Uterus (tissue), 2 donors: ENCODE measurements at regions not wholly inside any gene's neighbourhood (a gene's known extent, or its start where the extent isn't known, plus 50 kb on each side); places are given as distances from the start of the nearest gene placed in this dataset.

Experiments
- POLR2A ChIP-seq, 2 donors: fragments of 450-650 bp; IDR thresholded peaks; one replicate each; pipeline ENCODE4 v1.6.1; 2016; ENCODE audit warnings: antibody characterized with exemption in 2 of 2, mild to moderate bottlenecking in 1 of 2, moderate library complexity in 1 of 2
- TF ChIP-seq, protein P1 (sequence below), 4 experiments: fragments of 200-600 bp in 2 of 4; fragments of 450-650 bp in 2 of 4; sonication (generic) in 2 of 4; IDR thresholded peaks; one replicate each; pipeline ENCODE4 v1.5.1; 2016 to 2019; ENCODE audit warnings: antibody characterized with exemption in 4 of 4, mild to moderate bottlenecking in 2 of 4, moderate library complexity in 1 of 4

DNA sequence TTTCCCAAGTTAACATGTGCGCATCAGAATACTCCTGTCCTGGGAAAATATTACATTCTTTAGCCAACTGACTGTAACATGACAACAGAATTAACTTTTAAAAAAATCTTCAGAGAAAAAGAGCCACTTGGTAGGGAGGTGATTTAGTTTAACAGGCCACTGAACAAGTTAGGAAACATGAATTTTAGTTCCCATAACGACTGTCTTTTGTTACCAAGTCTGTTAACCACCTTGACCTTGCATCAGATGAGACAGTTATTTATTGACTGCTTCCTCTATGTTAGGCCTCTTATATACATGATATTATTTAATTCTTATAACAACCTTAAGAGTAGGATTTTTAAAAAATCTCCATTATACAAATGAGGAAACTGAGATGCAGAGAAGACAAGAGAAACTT is 268.6 kb downstream of the NDFIP2 start:
- TF ChIP-seq, protein P1, sequence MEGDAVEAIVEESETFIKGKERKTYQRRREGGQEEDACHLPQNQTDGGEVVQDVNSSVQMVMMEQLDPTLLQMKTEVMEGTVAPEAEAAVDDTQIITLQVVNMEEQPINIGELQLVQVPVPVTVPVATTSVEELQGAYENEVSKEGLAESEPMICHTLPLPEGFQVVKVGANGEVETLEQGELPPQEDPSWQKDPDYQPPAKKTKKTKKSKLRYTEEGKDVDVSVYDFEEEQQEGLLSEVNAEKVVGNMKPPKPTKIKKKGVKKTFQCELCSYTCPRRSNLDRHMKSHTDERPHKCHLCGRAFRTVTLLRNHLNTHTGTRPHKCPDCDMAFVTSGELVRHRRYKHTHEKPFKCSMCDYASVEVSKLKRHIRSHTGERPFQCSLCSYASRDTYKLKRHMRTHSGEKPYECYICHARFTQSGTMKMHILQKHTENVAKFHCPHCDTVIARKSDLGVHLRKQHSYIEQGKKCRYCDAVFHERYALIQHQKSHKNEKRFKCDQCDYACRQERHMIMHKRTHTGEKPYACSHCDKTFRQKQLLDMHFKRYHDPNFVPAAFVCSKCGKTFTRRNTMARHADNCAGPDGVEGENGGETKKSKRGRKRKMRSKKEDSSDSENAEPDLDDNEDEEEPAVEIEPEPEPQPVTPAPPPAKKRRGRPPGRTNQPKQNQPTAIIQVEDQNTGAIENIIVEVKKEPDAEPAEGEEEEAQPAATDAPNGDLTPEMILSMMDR (IDR thresholded peaks at IDR 0.05), result no peak
- no peak for TF ChIP-seq POLR2A (IDR thresholded peaks at IDR 0.05)
